Epidermal melanocyte (primary cell): ENCODE measurements at regions not wholly inside any gene's neighbourhood (a gene's known extent, or its start where the extent isn't known, plus 50 kb on each side); places are given as distances from the start of the nearest gene placed in this dataset.
"Not testable (repeated sequence)": the region's sequence is repeated elsewhere in the genome, so short reads cannot be mapped to it uniquely, and the experiment has no call there.

Source experiments
- DNase-seq: peaks from one replicate; pipeline ENCODE4 v3.0.0; 2011; ENCODE audit warnings: low spot score; ENCODE audit not compliant: insufficient read length

DNA sequence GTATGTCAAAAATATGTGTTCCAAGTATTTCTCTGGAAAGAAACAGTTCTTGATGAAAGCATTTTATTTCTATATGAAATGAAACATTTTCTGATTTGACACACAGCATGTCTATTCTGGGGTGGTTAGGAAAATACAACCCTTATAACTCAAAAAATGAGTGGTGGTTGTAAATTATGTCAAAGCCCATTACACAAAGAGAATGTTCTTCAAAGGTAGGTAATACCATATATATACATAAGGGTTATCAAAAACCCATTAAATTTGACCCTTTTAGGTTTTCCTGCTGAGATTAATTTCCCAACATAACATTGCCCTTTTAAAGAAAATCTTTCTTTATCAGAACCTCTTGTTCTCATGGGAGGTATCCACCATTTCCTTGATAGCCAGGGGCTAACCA, 420.5 kb upstream of the TECRL start:
- no peak for DNase-seq

- no peak for DNase-seq
These were observed 415.3 kb upstream of the TECRL start for GRCh38 chr4:64824591-64824990.

DNA sequence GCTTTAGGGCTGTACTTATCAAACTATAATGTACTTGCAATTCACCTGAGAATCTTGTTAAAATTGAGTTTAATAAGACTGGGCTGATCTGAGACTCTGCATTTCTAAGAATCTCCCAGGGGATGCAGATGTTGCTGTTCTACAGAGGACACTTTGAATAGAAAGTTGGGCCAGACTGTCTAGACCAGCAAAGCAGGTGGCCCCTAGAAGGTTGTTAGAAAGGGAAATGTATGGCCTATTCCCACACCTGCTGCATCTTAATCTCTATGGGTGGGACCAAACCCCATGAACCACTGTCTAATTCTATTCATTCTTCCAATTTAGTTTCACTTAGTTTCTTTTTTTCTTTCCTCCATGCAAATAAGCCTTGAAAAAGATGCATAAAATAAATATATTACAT, 413.2 kb upstream of the TECRL start:
- no peak for DNase-seq

- no peak for DNase-seq
These were observed 412.1 kb upstream of the TECRL start for GRCh38 chr4:64821219-64821976.

GRCh38 chr4:64814616-64815015, 405.4 kb upstream of the TECRL start:
- DNase-seq: no peak

GRCh38 chr4:64807821-64808220, 398.6 kb upstream of the TECRL start:
- DNase-seq: no peak

DNA sequence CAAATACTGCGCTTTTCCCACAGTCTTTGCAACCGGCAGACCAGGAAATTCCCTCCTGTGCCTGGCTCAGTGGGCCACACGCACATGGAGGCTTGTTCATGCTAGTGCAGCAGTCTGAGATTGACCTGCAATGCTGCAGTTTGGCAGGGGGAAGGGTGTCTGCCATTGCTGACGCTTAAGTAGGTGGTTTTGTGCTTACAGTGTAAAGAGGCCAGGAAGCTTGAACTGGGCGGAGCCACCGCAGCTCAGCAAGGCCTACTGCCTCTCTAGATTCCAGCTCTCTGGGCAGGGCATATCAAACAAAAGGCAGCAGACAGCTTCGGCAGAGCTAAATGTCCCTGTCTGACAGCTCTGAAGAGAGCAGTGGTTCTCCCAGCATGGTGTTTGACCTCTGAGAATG, 390.5 kb upstream of the TECRL start:
- no peak for DNase-seq

- DNase-seq: not testable (repeated sequence)
These were observed 389.6 kb upstream of the TECRL start for GRCh38 chr4:64798828-64799227.

GRCh38 chr4:64796581-64796980, 387.3 kb upstream of the TECRL start:
- no peak for DNase-seq

GRCh38 chr4:64784125-64784524, 374.9 kb upstream of the TECRL start:
- no peak for DNase-seq

DNA sequence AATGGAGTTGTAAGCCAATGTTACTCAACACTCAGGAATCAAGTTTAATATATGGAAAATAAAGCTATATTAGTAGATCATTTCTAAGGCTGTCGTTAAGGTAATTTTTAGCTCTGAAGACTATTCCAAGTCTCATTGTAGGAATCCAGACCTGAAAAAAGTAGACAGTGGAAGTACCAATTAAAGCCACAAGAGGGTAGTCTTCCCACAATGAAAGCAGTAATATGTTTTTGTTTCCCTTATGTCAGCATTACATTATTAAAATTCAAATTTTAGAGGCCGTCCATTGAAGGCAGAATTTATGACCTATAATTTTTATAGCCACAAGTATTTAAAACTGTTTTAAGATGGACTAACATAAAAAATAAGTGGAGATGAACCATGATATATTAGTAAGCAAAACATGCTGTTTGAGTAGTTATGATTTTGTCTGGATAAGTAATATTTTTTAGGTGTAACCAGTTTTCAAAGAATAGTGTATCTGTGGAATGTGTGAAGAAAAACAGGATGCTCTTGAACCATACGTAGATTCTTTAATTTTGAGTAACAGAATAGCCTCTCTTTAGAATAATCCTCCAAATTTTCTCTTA, 372.6 kb upstream of the TECRL start:
- no peak for DNase-seq

DNA sequence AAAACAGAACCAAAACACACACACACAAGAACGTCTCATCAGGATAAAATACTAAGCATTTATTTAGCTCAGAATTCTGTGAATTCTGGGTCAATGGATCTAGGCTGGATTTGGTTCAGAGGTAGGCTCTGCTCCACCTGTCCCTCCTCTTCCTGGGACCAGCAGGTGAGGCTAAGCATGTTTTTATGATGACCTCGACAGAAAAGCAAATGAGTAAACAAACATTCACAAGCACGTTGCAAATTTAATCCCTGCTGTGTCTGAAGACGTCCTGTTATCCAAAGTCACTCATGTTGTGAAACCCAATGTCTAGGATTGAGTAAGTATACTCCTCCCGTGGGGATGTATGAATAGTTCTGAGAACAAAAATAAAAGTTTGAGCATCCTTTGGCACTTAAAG, 371.4 kb upstream of the TECRL start:
- no peak for DNase-seq

- no peak for DNase-seq
These were observed 368.0 kb upstream of the TECRL start for GRCh38 chr4:64777286-64777685.

GRCh38 chr4:64776820-64777219, 367.6 kb upstream of the TECRL start:
- DNase-seq: no peak

GRCh38 chr4:64774626-64775025, 365.4 kb upstream of the TECRL start:
- DNase-seq: no peak

DNA sequence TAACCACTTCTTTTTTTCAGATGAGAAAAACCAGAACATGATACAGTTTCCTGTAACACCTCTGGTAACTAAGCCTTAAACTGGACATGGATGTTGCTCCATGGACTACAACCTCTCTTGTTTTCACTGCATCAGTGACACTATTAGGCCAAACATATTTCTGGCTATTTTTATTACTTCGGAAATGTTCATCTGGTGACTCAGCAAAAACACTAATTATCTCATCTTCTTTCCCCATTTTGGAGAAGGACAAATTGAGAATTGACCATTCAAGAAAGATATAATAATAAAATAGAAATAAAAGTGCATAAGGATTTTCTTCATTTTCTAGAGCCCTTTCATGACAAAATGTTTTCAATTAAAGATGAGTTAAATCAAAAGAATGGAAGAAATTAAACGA, 361.9 kb upstream of the TECRL start:
- no peak for DNase-seq

- no peak for DNase-seq
These were observed 358.3 kb upstream of the TECRL start for GRCh38 chr4:64767547-64767946.

GRCh38 chr4:64766565-64766964, 357.3 kb upstream of the TECRL start:
- no peak for DNase-seq

DNA sequence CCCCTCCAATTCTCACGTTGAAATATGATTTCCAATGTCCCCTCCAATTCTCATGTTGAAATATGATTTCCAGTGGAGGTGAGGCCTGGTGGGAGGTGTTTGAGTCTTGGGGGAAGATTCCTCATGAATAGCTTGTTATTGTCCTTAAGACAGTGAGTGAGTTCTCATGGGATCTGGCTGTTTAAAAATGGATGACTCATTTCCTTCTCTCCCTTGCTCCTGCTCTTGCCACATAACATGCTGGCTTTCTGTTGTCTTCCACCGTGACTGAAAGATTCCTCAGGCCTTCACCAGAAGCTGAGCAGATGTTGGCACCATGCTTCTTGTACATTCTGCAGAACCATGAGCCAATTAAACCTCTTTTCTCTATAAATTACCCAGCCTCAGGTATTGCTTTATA, 346.8 kb upstream of the TECRL start:
- DNase-seq: no peak

DNA sequence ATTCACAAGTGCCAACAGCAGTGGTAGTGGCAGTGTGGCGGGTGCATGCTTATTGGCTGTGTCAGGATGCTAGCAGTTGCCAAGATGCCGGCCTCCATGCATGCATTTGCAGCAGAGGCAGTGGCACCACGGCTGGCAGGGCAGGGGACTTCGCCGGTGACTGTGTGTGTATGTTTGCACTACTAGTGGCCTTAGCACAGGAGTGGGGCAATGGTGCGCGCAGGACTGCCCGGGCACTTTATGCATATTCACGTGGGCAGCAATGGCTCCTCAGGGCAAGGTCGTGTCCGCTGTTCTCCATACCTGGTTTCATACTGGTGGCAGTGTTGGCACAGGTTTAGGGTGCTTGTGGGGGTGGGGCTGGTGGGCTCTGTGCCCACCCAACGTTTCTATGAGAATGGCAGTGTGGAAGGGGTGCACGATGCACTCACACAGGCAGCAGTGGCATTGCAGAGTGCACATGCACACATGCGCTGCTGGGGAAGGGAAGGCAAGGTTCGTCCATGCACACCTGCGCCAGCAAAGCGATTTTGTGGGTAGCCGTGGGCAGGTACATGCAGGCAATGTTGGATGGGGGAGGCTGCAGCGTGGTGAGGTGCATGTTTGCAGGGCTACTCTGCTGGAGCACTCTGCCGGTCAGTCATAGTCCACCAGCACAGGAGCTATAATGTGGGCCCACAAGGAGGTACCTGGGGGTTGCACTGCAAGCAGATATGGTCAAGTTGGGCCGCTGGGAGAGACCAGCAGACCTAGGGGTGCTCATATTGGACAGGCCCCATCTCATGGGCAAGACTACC, 338.9 kb upstream of the TECRL start:
- DNase-seq: no peak

DNA sequence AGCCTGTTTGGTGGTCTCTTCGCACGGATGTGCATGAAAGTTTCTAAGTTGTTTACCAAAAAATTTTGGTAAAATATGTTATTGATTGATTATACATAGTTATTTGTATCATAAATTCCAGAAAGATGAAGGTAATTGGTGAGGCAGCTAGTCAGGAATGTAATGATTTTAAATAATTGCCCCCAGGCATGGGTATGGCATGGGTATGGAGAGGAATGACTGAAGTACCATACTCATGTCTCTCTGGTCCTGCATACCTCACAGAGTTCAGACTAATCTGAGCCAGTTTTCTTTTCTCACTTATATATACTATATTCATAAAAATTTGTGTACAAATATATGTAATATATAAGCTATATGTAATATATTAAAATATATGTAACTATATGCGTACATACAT, 329.0 kb upstream of the TECRL start:
- no peak for DNase-seq

DNA sequence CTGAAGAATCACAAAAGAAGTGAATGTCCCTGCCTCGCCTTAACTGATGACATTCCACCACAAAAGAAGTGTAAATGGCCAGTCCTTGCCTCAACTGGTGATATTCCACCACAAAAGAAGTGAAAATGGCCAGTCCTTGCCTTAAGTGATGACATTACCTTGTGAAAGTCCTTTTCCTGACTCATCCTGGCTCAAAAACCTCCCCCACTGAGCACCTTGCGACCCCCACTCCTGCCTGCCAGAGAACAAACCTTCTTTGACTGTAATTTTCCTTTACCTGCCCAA, 328.5 kb upstream of the TECRL start:
- DNase-seq: not testable (repeated sequence)
